IPS DF 4.7 (cell line): ENCODE measurements at regions not wholly inside any gene's neighbourhood (a gene's known extent, or its start where the extent isn't known, plus 50 kb on each side); places are given as distances from the start of the nearest gene placed in this dataset.
"Not testable (repeated sequence)": the region's sequence is repeated elsewhere in the genome, so short reads cannot be mapped to it uniquely, and the experiment has no call there.

Source experiments
- DNase-seq: peaks from one replicate; pipeline ENCODE4 v3.0.0-alpha.2; 2013; ENCODE audit warnings: low spot score; ENCODE audit errors: extremely low read depth

DNA sequence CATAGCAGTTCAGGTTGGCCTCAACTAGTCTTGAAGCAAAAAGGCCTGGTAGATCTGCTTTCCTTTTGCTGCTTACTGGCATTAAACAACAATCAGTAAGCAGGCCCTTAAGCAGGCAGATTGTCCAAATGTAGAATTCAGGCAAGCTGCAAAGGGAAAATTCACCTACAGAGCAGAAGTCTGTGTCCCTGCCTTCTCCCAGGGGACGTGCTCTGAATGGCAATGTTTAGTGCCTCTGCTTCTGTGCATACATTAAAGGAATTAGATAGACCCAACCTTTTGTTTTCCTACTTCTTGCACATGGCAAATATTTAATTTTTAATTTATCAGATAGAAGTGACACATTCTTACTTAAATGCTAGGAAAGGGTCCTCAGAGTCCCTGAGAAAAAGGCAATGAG is 328.8 kb upstream of the PIK3R1 start:
- no peak for DNase-seq

DNA sequence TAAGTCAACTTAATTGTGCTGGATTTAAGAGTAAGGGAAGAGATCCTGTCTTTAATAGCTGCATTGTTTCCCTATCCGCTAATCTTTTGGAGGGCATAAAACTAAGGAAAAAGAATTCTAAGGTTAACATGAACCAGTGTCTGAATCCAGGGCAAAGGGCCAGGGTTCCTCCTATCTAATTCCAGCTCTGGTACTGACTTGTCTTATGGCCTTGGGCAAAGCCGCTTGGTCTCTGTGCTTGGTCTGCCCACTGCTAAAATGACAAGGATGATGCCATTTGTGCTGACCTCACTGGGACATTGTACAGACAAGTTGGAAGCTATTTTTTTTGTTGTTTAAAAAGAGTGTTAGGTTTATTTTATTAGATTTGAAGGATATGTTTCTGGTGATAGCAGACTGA is 334.7 kb upstream of the PIK3R1 start:
- DNase-seq, result no peak

DNA sequence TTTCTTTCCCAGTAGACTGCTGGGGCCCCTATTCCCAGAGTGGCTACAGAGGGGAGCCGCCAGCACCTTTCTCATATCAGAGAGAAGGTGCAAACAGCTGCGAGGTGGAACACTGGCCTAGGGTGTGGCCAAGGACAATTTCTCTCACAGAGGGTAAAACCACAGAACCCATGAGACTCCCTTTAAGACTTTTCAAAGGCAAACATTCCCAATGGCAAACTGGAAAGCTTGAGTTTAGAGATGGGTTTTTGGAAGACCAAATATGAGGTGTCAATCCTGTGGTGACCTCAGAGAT is 335.1 kb upstream of the PIK3R1 start:
- DNase-seq, result no peak

DNA sequence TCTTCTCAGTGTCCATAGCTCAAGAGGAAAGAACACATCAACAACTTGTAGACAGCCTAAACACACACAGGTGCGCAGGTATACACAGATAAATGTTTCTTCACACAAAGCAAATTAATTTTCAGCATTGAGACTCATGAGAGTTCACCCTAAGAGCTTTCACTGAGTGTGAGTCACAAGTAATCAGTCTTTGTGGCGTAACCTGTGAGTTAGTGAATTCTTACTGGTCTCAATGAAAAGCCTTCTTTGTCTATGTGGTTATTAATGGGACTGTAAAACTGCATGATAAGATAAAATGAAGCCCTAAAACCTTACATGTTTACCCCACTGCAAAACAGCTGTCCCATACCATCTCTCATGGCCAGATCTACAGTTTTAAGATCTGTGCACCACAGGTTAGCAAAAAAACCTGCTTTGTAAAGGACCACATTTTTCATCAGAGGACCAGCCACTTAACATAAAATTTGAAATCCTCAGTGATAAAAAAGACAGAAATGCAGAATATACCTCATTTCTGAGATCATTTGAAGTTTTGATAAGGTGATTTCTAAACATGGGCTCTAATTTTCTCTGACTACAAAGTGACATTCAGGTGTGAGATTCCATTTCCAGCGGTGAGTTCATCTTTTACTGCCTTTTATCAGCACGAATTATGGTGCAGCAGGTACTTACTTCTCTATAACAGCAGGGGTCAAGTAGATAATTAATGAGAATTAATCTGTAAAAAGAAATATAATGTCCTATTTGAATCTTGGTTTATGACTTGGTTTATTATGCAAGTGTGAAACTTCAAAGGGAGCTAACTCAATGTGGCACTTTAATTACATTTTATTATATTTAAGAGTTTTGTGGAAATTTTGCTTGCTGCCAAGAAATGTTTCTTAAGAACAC is 335.7 kb upstream of the PIK3R1 start:
- DNase-seq, result no peak

DNA sequence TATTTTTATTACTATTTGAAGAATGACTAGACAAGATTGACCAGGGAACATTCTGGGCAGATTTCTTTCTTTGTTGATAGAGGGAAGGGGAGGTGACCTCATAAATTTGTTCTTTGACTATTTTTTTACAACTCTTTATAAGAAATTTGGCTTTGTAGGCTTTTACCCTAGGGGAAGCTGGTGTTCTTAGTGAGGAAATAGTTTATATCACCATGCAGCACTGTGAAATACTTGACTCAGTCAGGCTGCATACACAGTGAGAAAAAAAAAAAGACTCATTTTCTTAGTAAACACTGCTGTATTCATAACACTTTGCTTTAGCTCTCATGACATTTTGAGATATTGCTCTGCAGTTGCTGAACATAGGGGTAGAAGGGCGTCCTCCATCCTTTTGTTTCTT is 336.6 kb upstream of the PIK3R1 start:
- DNase-seq, result no peak

DNA sequence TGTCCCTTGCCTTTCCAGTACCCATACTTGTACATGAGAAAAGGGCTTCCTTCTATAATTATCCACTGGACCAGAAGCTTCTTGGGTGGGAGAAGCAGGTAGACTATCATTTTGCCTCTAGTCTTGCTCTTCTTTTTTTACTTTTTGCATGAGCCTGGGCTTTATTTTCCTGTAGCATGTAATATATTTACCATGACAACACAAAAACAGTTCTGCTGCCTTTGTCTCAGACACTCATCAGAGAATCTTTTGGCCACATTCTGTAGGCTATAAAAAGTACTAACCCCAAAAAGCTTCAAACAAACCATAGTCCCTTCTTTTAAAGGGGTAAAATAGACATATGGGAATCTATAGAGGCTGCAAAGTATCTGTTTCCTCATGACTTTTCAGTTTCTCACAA is 339.2 kb upstream of the PIK3R1 start:
- DNase-seq, result no peak

DNA sequence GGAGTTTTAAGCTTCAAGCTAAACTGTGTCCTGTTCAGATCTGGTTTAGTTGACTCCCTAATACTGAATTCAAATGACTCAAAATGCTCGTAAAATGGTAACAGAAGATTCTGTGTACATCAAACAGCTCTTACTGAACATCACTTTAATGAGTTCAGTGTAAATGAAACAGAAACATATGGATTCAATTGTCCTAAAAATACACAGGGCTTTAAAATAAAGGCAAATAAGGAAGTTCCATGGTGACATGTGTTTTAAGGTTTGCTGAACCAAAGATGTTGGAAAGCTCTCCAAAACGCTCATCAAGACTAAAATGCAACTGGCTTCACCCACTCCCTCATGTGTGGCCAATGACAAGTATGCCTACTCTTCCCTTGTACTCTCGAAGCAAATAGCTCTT is 340.0 kb upstream of the PIK3R1 start:
- no peak for DNase-seq

DNA sequence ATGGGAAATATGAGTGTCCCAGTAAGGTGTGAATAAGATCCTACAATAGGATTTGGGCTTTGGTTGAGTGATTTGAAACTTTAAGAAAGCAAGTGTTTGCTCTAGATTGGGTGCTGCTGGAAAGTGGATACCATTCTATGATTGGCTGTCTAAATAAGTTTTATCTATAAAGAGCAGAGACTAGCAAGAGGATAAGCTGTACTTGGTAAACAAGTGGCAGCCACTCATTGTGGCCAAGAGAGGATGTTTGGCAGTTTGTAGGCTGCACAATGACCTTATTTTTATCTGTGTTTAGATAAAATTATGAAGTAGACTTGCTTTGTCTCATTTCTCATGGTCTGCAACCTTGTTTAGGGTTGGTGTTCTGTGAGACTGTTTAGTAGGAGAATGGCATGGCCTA is 341.6 kb upstream of the PIK3R1 start:
- no peak for DNase-seq

DNA sequence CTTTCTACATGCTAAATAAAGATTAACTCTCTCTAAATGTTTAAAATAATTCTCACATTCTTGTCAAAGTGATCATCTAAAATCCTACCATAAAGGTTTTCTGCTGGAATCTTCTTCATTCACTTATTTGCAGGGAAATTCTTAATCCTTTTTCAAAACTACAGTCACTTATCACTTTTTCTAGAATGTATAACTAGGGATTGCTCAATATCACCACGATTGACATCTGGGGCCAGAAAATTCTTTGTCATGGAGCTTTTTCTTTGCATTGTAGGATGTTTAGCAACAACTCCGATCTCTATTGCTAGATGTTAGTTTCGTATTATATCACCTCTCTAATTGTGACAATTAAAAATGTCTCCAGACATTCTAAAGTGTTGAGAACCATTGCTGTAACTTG is 344.9 kb upstream of the PIK3R1 start:
- no peak for DNase-seq

DNA sequence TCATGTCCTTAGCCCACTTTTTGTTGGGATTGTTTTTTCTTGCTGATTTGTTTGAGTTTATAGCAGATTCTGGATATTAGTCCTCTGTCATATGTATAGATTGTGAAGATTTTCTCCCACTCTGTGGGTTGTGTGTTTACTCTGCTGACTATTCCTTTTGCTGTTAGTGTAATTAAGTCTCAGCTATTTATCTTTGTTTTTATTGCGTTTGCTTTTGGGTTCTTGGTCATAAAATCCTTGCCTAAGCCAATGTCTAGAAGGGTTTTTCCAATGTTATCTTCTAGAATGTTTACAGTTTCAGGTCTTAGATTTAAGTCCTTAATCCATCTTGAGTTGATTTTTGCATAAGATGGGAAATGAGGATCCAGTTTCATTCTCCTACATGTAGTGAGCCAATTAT is 351.2 kb upstream of the PIK3R1 start:
- DNase-seq, result not testable (repeated sequence)

DNA sequence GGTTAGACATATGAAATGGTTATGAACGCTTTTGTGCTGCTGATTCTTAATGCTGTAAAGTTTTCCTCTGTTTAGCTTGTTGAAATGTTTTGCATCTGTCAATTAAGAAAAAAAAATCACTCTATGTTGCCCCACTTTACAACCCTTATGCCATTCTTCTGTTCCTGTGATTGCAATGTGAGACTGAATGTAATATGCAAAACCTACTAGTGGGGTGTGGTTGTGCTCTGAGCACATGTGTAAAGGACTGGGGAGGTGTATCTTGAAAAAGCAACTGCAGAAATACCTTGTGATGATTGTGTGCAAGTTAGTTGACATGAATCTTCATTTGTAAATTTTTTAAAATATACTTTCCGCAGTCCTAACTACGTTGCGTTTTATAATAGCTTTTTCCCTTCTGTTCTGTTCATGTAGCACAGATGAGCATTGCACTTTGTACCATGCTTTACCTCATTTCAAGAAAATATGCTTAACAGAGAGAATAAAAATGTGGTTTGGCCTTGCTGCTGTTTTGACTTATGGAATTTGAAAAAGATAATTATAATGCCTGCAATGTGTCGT is 357.0 kb upstream of the PIK3R1 start:
- no peak for DNase-seq

DNA sequence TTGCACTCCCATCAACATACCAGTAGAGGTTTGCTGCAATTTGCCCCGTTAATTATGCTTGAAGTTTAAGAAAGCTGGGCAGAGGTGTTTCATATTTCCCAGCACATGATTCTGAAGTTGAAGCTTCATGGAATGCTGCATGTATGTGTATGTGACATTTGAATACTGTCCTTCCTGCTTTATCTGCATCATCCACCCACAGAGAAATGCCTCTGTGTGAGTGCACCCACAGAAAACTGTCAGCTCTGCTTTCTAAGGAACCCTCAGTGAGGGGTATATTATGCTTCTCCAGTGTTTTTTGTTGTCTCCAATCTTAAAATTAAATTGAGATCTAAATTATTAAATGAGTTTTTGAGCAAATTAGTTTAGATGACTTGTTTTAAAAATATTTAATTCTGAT is 358.1 kb upstream of the PIK3R1 start:
- DNase-seq, result no peak

DNA sequence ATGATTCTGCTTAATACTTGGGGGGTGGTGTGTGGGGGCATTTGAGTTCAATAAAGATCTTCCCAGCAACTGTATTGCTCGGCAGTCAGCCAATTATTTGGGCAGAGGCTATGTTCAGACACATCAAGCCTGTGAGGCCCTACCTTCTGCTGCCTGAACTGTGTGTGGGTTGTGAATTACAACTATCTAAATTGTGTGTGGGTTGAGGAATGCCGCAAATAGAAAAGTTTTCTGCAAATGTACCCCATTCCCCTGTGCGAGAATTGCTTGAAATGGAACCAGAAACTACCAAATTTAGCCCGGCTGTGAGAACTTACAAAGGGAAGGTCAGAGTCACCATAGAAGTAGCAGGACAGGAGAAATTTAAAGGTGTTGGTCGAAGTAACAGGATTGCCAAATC is 360.0 kb upstream of the PIK3R1 start:
- no peak for DNase-seq

DNA sequence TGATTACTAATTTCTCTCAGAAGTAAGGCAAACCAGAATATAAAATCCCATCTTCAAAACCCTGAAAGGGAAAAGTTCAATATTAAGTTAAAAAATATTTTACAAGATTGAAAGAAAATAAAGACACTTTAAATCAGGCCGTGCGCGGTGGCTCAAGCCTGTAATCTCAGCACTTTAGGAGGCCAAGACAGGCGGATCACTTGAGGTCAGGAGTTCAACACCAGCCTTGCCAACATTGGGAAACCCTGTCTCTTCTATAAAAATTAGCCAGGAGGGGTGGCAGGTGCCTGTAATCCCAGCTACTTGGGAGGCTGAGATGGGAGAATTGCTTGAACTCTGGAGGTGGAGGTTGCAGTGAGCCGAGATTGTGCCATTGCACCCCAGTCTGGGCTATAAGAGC is 364.6 kb upstream of the PIK3R1 start:
- DNase-seq, result not testable (repeated sequence)

DNA sequence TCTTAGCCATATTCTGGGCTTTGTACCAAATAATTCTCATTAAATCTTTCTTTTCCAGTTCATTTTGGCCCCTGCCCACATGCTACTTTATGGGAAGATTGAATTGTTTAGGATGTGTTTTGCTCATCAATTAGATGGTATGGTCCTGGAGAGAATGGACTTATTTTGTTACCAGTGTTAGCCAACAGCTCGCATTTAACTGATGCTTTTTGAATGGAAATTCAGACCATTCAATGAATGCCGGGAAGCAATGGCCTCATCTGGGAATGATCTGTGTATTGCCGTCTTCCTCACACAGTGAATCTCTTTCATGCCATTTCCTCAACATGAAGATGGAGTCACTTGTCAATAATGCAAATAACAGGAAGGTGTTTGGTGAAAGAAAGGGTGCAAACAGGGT is 370.6 kb upstream of the PIK3R1 start:
- DNase-seq, result no peak

DNA sequence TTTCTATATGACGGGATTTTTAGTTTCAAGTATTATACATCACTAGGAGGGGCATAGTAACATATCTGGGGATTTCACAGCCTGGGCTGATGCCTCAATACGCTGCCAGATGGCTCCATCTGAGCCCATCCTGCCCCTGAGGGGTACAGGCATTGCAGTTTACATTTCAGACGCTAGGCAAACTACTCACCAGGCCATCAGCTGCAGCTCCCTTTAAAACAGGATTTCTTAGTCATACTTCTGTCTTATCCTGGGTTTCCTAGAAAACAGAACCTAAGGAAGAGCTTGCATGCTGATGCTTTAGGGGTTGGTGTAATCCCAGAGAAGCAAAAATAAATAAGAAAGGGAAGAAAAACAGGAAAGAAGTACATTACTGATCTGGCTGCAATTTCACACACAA is 372.8 kb upstream of the PIK3R1 start:
- no peak for DNase-seq

DNA sequence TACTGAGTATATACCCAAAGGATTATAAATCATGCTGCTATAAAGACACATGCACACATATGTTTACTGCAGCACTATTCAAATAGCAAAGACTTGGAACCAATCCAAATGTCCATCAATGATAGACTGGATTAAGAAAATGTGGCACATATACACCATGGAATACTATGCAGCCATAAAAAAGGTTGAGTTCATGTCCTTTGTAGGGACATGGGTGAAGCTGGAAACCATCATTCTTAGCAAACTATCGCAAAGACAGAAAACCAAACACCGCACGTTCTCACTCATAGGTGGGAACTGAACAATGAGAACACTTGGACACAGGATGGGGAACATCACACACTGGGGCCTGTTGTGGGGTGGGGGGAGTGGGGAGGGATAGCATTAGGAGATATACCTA is 378.3 kb upstream of the PIK3R1 start:
- DNase-seq, result not testable (repeated sequence)

DNA sequence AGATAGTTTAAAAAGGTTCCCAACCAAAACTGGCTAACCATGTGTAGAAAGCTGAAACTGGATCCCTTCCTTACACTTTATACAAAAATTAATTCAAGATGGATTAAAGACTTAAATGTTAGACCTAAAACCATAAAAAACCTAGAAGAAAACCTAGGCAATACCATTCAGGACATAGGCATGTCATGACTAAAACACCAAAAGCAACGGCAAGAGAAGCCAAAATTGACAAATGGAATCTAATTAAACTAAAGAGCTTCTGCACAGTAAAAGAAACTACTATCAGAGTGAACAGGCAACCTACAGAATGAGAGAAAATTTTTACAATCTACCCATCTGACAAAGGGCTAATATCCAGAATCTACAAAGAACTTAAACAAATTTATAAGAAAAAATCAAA is 379.1 kb upstream of the PIK3R1 start:
- not testable (repeated sequence) for DNase-seq

DNA sequence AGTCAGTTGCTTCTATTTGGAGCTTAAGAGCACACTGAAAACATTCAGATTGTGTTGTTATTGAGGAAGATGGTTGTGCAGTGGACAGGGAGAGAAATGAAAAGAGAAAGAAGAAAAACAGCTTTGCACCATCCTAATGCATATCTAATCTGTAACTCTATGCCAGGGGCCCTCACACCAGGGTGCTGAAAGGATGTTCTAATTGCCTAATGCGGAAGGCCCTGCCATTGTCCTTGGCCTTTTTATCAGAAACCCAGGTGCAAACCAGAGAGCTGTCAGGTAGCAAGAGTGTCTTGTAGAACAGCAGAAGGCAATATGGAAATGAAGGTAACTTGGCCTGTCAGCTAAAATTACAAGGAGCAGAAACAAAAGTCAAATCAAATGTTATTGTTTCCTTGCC is 384.5 kb upstream of the PIK3R1 start:
- no peak for DNase-seq

DNA sequence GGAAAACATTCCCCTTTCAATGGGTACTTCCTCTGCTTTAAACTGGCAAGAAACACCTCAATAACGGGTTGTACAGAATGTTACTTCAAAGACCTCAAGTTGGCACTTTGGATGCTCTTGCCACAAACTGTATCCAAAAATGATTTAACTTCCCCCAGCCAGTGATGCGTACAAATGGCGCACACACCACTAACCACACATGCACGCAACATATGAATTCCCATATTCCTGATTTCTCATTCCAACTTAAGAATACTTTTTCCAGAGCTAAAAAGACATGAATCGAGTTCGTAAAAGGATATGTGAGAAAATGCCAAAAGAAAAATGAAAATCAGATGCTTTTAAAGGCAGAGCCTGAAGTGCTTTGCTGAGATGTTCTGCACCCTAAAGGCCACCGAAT is 388.0 kb upstream of the PIK3R1 start:
- no peak for DNase-seq

DNA sequence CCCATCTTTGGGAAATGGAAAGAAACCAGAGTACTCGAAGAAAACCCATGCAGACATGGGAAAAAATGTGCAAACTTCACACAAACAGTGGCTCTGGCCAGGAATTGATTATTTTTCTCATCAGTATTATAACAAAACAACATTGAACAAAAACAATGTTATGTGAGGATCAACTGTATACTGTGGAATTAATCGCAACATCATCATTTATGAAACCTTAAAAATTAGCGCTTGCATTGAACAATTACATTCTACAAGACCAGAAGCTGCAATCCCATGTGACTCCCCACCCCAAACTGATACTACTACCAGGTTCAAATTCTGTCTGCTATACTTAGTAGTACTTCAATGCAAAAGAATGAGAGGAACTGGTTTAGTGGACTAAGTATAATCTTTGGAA is 390.7 kb upstream of the PIK3R1 start:
- DNase-seq, result no peak

DNA sequence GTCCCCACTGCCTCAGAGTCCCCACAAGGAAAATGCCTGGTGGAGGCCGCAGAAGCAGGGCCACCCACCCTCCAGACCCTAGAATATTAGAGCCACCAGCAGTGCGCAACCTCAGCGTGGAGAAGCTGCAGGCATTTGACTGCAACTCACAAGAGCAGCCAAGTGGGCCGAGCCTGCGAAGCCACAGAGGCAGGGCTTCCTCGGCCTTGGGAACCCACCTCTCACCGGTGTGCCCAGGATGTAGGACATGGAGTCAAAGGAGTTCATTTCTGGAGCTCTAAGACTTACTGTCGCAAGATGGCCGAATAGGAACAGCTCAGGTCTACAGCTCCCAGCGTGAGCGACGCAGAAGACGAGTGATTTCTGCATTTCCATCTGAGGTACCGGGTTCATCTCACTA is 397.9 kb upstream of the PIK3R1 start:
- DNase-seq, result no peak

DNA sequence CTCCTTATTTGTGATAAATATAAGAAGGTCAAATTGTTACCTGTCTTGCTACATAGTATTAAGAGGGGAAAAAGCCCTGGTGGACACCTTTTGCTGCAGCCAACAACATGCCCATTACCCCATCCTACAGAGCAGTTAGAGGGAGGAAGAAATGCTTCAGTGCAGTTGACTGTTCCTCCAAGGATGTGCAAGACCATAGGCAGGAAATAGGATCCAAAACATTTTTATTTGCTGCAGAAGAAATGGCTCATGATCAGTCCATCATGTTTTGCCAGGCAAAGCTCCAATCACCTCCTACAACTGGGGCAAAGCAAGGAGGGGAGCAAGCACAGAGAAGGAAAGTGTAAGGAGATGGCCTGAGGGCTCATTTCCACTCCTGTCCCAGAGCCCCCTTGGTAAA is 399.1 kb upstream of the PIK3R1 start:
- no peak for DNase-seq
